ENCODE measurements at regions not wholly inside any gene's neighbourhood (a gene's known extent, or its start where the extent isn't known, plus 50 kb on each side); places are given as distances from the start of the nearest gene placed in this dataset.

DNA sequence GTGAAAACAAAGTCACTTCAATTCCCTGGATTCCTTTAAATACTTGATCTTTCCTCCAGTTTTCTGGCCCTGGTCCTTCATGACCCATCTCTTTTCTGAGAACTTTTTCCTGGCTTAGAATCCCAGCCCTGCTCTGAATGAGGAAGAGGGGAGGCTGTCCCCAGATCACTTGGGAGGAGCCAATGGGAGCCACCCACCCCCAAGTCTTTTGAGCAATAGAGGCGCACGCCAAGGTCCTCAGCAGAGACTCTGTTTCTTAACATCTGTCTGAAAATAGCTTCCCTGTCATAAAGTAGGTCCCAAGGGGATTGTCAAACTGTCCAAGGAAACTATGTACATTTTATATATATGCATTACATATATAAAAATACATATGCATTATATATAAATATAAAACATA, 126.8 kb downstream of the ADRA2A start:
- intact Hi-C loops (cut with DNase I), result no loop called here
- no peaks in the 10 kb centered on the region for H3K9me3 ChIP-seq
- peaks cover 0 to 5% (median 0%) of the 10 kb centered on the region in 3 donors for H3K27me3 ChIP-seq (ENCODE audit: insufficient read depth in 3 of 3, low read length in 2 of 3)
- no peak overlapping the region for H3K4me3 ChIP-seq
- no peaks in the 10 kb centered on the region for H3K4me1 ChIP-seq
- TF ChIP-seq, protein P1, sequence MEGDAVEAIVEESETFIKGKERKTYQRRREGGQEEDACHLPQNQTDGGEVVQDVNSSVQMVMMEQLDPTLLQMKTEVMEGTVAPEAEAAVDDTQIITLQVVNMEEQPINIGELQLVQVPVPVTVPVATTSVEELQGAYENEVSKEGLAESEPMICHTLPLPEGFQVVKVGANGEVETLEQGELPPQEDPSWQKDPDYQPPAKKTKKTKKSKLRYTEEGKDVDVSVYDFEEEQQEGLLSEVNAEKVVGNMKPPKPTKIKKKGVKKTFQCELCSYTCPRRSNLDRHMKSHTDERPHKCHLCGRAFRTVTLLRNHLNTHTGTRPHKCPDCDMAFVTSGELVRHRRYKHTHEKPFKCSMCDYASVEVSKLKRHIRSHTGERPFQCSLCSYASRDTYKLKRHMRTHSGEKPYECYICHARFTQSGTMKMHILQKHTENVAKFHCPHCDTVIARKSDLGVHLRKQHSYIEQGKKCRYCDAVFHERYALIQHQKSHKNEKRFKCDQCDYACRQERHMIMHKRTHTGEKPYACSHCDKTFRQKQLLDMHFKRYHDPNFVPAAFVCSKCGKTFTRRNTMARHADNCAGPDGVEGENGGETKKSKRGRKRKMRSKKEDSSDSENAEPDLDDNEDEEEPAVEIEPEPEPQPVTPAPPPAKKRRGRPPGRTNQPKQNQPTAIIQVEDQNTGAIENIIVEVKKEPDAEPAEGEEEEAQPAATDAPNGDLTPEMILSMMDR (IDR thresholded peaks at IDR 0.05), result no peak
- H3K36me3 ChIP-seq (ENCODE audit: insufficient read depth in 1 of 2, low read depth in 1 of 2), result no peaks in the 10 kb centered on the region
- ATAC-seq, result peak in 3 of 4 donors; percentile 40 to 69 (median 57)
- WGBS, 3 donors, result 59 to 80% (median 78%) methylated on average over 2 of the region's 2 CpGs
- H3K27ac ChIP-seq, result no peak overlapping the region
- DNase-seq, result peak; percentile 43 to 77

DNA sequence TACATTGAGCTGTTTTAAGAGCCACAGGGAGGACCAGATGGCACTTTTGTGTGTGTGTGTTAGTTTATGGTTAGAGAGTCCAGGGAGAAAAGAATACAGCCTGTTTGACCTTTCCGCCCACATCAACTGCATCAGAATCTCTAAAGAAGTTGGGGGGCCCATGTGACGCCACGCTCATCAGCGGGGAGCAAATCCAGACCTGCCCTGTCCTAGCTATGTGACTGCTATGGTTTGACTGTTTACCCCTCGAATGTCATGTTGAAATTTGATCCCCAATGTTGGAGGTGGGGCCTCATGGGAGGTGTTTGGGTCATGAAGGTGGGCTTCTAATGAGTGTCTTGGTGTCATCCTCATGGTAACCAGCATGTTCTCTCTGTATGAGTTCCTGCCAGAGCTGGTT, 128.0 kb downstream of the ADRA2A start:
- Histone ChIP-seq H3K4me3 (no peak overlapping the region), H3K9me3 (no peaks in the 10 kb centered on the region), H3K27ac (no peak overlapping the region), H3K36me3 (ENCODE audit: insufficient read depth in 1 of 2, low read depth in 1 of 2) (no peaks in the 10 kb centered on the region), H3K4me1 (no peaks in the 10 kb centered on the region), H3K27me3 (ENCODE audit: insufficient read depth in 3 of 3, low read length in 2 of 3) (peaks cover 0 to 5% (median 0%) of the 10 kb centered on the region in 3 donors)
- WGBS, 3 donors, result 70 to 83% (median 71%) methylated on average over 5 of the region's 5 CpGs
- TF ChIP-seq, protein P1 (IDR thresholded peaks at IDR 0.05), result no peak
- intact Hi-C loops (cut with DNase I), result loop anchor here in 1 of 2 donors (5.0 kb wide), 1 partner anchor 128 kb away; the partner anchor contains the start of gene ADRA2A
- ATAC-seq (no peak), DNase-seq (no peak)

DNA sequence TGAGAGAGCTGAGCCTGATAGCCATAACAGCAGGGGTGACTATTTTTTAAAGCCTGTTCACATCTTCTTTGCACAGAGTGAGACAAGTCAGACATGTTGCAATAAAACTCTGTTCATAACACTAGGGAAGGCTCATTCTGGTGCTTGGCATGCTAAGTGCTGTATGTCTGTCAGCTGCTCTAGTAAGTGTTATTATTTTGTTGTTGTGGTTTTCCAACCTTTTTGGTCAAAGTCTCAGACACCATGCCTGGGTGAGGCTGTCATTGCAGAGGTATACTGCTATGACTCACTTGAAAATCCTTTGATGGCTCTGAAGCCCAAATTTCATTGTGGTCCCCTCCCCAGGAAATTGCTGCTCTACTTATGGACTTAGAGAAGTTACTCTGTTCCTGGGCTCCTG, 129.7 kb downstream of the ADRA2A start:
- Histone ChIP-seq H3K36me3 (ENCODE audit: insufficient read depth in 1 of 2, low read depth in 1 of 2) (no peaks in the 10 kb centered on the region), H3K27ac (no peak overlapping the region), H3K27me3 (ENCODE audit: insufficient read depth in 3 of 3, low read length in 2 of 3) (peaks cover 0 to 5% (median 0%) of the 10 kb centered on the region in 3 donors), H3K4me1 (no peaks in the 10 kb centered on the region), H3K9me3 (no peaks in the 10 kb centered on the region), H3K4me3 (no peak overlapping the region)
- intact Hi-C loops (cut with DNase I), result loop anchor here in 1 of 2 donors (5.0 kb wide), 1 partner anchor 129 kb away; the partner anchor contains the start of gene ADRA2A
- ATAC-seq (no peak), DNase-seq (no peak)
- TF ChIP-seq, protein P1 (IDR thresholded peaks at IDR 0.05), result no peak

DNA sequence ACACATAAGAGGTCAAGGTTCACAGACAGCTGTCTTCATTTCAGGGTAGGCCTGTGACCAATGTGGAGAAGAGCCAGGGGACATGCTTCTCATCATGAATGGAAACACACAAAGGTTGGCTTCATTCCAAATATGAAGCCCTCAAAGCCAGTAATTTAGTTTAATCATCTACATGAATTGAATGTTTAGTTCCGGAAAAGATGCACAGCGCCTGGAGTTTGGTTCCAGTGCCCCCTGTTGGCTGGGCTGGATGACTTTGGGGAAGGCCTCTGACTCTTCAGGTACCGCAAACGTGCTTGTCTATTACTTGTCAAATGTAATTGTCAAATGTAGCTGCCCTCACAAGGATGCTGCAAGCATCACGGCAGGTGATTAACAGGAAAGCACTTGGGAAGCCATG, 130.7 kb downstream of the ADRA2A start:
- DNase-seq, result no peak
- intact Hi-C loops (cut with DNase I), result loop anchor here in 1 of 2 donors (5.0 kb wide), 1 partner anchor 130 kb away; the partner anchor contains the start of gene ADRA2A
- Histone ChIP-seq H3K9me3 (no peaks in the 10 kb centered on the region), H3K36me3 (ENCODE audit: insufficient read depth in 1 of 2, low read depth in 1 of 2) (no peaks in the 10 kb centered on the region), H3K4me1 (no peaks in the 10 kb centered on the region), H3K27ac (no peak overlapping the region), H3K4me3 (no peak overlapping the region), H3K27me3 (ENCODE audit: insufficient read depth in 3 of 3, low read length in 2 of 3) (peaks cover 0 to 5% (median 0%) of the 10 kb centered on the region in 3 donors)
- WGBS, 3 donors, result 78 to 81% (median 79%) methylated on average over 5 of the region's 5 CpGs
- no peak for ATAC-seq
- TF ChIP-seq, protein P1 (IDR thresholded peaks at IDR 0.05), result peak; percentile 20

DNA sequence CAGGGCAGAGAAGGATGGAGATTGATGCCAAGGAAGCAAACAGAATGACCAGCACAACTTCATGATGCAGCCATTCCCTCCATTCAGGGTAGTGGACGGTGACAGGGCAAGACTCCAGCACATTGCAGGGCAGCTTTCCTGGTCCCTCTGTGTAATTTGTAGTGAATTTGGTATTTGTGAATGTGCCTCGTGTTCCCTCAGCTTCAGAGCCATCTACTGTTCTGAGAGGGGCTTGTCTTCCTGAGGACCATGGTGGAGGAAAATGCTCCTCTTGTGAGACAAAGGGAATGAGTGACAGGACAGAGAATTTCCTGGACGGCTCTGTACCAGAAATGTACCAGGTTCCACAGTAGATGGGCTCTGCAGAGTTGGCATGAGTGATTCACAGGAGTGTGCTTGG, 132.1 kb downstream of the ADRA2A start:
- no peak overlapping the region for H3K27ac ChIP-seq
- H3K36me3 ChIP-seq (ENCODE audit: insufficient read depth in 1 of 2, low read depth in 1 of 2), result no peaks in the 10 kb centered on the region
- H3K9me3 ChIP-seq, result no peaks in the 10 kb centered on the region
- peaks cover 0 to 5% (median 0%) of the 10 kb centered on the region in 3 donors for H3K27me3 ChIP-seq (ENCODE audit: insufficient read depth in 3 of 3, low read length in 2 of 3)
- intact Hi-C loops (cut with DNase I), result loop anchor here in 1 of 2 donors (5.0 kb wide), 1 partner anchor 132 kb away; the partner anchor contains the start of gene ADRA2A
- no peaks in the 10 kb centered on the region for H3K4me1 ChIP-seq
- no peak for DNase-seq
- TF ChIP-seq, protein P1 (IDR thresholded peaks at IDR 0.05), result no peak
- H3K4me3 ChIP-seq, result no peak overlapping the region
- ATAC-seq, result no peak
- WGBS, 3 donors, result 55 to 83% (median 69%) methylated on average over 3 of the region's 3 CpGs
